ENCODE measurements at regions not wholly inside any gene's neighbourhood (a gene's known extent, or its start where the extent isn't known, plus 50 kb on each side); places are given as distances from the start of the nearest gene placed in this dataset.

- TF ChIP-seq ELF4 (IDR thresholded peaks at IDR 0.05) (no peak), FOXA1 (IDR thresholded peaks at IDR 0.05) (no peak), SUZ12 (IDR thresholded peaks at IDR 0.05) (no peak), BHLHE40 (IDR thresholded peaks at IDR 0.05; ENCODE audit: borderline replicate concordance) (no peak), SP1 (IDR thresholded peaks at IDR 0.05) (no peak), TARDBP (IDR thresholded peaks at IDR 0.05) (no peak), L3MBTL2 (conservative IDR thresholded peaks at IDR 0.05) (no peak), FOXK2 (IDR thresholded peaks at IDR 0.05) (no peak), CTBP1 (IDR thresholded peaks at IDR 0.05; ENCODE audit: borderline replicate concordance) (no peak), FOXM1 (IDR thresholded peaks at IDR 0.05; ENCODE audit: borderline replicate concordance) (no peak), NFRKB (IDR thresholded peaks at IDR 0.05) (no peak), LEF1 (IDR thresholded peaks at IDR 0.05; ENCODE audit: borderline replicate concordance) (no peak)
- TF ChIP-seq, protein P1, sequence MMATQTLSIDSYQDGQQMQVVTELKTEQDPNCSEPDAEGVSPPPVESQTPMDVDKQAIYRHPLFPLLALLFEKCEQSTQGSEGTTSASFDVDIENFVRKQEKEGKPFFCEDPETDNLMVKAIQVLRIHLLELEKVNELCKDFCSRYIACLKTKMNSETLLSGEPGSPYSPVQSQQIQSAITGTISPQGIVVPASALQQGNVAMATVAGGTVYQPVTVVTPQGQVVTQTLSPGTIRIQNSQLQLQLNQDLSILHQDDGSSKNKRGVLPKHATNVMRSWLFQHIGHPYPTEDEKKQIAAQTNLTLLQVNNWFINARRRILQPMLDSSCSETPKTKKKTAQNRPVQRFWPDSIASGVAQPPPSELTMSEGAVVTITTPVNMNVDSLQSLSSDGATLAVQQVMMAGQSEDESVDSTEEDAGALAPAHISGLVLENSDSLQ (IDR thresholded peaks at IDR 0.05): no peak
Observed at GRCh38 chr17:12277827-12278226, 257.1 kb downstream of the MAP2K4 start.
